ENCODE measurements at regions not wholly inside any gene's neighbourhood (a gene's known extent, or its start where the extent isn't known, plus 50 kb on each side); places are given as distances from the start of the nearest gene placed in this dataset.

- TF ChIP-seq CTCF (optimal IDR thresholded peaks at IDR 0.05 in 1 of 3, IDR thresholded peaks at IDR 0.05 in 1 of 3, conservative IDR thresholded peaks at IDR 0.05 in 1 of 3; ENCODE audit: extremely low read depth in 1 of 3, insufficient read depth in 2 of 3, low read length in 3 of 3) (no peak), EZH2 (IDR thresholded peaks at IDR 0.05; ENCODE audit: low read length) (no peak)
- no peaks in the 10 kb centered on the region for H3K27me3 ChIP-seq (ENCODE audit: control insufficient read depth, extremely low read depth, insufficient read depth, low read length)
- no peaks in the 10 kb centered on the region for H3K36me3 ChIP-seq (ENCODE audit: control insufficient read depth in 2 of 2, extremely low read depth in 1 of 2, insufficient read depth in 2 of 2, low read length in 2 of 2)
Observed at GRCh38 chr3:34038131-34038530, 239.7 kb downstream of the PDCD6IP start.

GRCh38 chr3:34046154-34046553 lies 247.7 kb downstream of the PDCD6IP start:
- Histone ChIP-seq H3K9me3 (ENCODE audit: control insufficient read depth, low read depth, low read length) (no peaks in the 10 kb centered on the region), H3K4me2 (ENCODE audit: control insufficient read depth, extremely low read depth, insufficient read depth, low read depth, low read length) (no peak overlapping the region), H3K4me1 (ENCODE audit: control insufficient read depth, extremely low read depth, insufficient read depth, low read length) (no peaks in the 10 kb centered on the region), H3K79me2 (ENCODE audit: control insufficient read depth, insufficient read depth, low read length) (no peaks in the 10 kb centered on the region), H2AFZ (ENCODE audit: control insufficient read depth, low read length) (no peak overlapping the region), H3K4me3 (ENCODE audit: control insufficient read depth in 2 of 3, extremely low read depth in 1 of 3, insufficient read depth in 2 of 3, low read depth in 1 of 3, low read length in 3 of 3) (no peak overlapping the region), H3K9me1 (ENCODE audit: control insufficient read depth, extremely low read depth, insufficient read depth, low read length) (no peaks in the 10 kb centered on the region), H4K20me1 (ENCODE audit: control insufficient read depth, extremely low read depth, insufficient read depth, low read length) (no peaks in the 10 kb centered on the region), H3K9ac (ENCODE audit: control insufficient read depth, extremely low read depth, insufficient read depth, low read length) (no peak overlapping the region), H3K27me3 (ENCODE audit: control insufficient read depth, extremely low read depth, insufficient read depth, low read length) (no peaks in the 10 kb centered on the region), H3K27ac (ENCODE audit: control insufficient read depth, insufficient read depth, low read length) (no peak overlapping the region), H3K36me3 (ENCODE audit: control insufficient read depth in 2 of 2, extremely low read depth in 1 of 2, insufficient read depth in 2 of 2, low read length in 2 of 2) (no peaks in the 10 kb centered on the region)
- TF ChIP-seq CTCF (optimal IDR thresholded peaks at IDR 0.05 in 1 of 3, IDR thresholded peaks at IDR 0.05 in 1 of 3, conservative IDR thresholded peaks at IDR 0.05 in 1 of 3; ENCODE audit: extremely low read depth in 1 of 3, insufficient read depth in 2 of 3, low read length in 3 of 3) (no peak), EZH2 (IDR thresholded peaks at IDR 0.05; ENCODE audit: low read length) (no peak)
- FAIRE-seq (no peak), DNase-seq (ENCODE audit: low read depth, low spot score) (no peak)
- dilution Hi-C loops (cut with MboI; ENCODE audit: extremely low pct_ligation_motif_present, low sequenced_read_pairs), result no loop called here

More at GRCh38 chr3:34038131-34038530, 239.7 kb downstream of the PDCD6IP start:
- no peak overlapping the region for H3K4me3 ChIP-seq (ENCODE audit: control insufficient read depth in 2 of 3, extremely low read depth in 1 of 3, insufficient read depth in 2 of 3, low read depth in 1 of 3, low read length in 3 of 3)
- H3K4me2 ChIP-seq (ENCODE audit: control insufficient read depth, extremely low read depth, insufficient read depth, low read depth, low read length), result no peak overlapping the region
- no peaks in the 10 kb centered on the region for H3K9me3 ChIP-seq (ENCODE audit: control insufficient read depth, low read depth, low read length)
- DNase-seq (ENCODE audit: low read depth, low spot score) (no peak), FAIRE-seq (no peak)
- H3K9me1 ChIP-seq (ENCODE audit: control insufficient read depth, extremely low read depth, insufficient read depth, low read length), result no peaks in the 10 kb centered on the region
- no peaks in the 10 kb centered on the region for H4K20me1 ChIP-seq (ENCODE audit: control insufficient read depth, extremely low read depth, insufficient read depth, low read length)
- H3K27ac ChIP-seq (ENCODE audit: control insufficient read depth, insufficient read depth, low read length), result no peak overlapping the region
- no peaks in the 10 kb centered on the region for H3K79me2 ChIP-seq (ENCODE audit: control insufficient read depth, insufficient read depth, low read length)
- no peak overlapping the region for H2AFZ ChIP-seq (ENCODE audit: control insufficient read depth, low read length)
- no peak overlapping the region for H3K9ac ChIP-seq (ENCODE audit: control insufficient read depth, extremely low read depth, insufficient read depth, low read length)
- no peaks in the 10 kb centered on the region for H3K4me1 ChIP-seq (ENCODE audit: control insufficient read depth, extremely low read depth, insufficient read depth, low read length)
- dilution Hi-C loops (cut with MboI; ENCODE audit: extremely low pct_ligation_motif_present, low sequenced_read_pairs), result no loop called here

All from keratinocyte (primary cell).